ENCODE measurements at regions not wholly inside any gene's neighbourhood (a gene's known extent, or its start where the extent isn't known, plus 50 kb on each side); places are given as distances from the start of the nearest gene placed in this dataset.
A peak's percentile ranks its signal among the peaks of the same experiment; 100 is the strongest.

DNA sequence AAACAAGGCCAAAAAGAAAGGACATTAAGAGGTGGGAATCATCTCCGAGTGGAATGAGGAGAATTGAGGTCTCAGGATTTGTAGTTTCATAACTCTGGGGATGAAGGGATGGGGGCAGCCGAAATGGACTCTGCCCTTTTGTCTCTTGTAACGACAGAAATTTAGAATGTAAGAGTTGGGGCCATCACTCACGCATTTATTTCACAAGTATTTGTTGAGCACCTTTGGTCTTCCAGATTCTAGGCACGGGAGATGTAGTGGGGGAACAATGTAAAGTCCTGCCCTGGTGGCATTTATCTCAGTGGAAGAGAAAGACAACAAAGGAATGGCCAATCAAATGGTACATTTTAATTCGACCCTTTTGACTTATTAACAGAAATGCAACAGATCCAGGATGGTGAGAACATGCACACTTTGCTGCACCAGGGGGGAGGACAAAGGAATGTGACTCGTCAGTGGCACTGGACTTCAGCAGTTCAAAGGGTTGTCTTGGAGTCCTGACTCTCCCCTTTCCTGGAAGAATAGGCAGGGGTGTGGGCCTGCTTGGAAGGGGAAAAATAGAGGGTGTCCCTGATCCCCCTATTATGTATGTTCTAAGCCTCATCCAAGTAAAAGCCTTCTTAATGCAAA is 102.0 kb downstream of the TMEM30B start:
- no peaks in the 10 kb centered on the region for H3K9me3 ChIP-seq (ENCODE audit: control insufficient read depth, low read length)
- Mint-ChIP-seq H3K27me3 (ENCODE audit: insufficient read depth) (peaks cover 1% of the 10 kb centered on the region), H3K4me1 (peaks cover 12% of the 10 kb centered on the region), H3K9me3 (no peaks in the 10 kb centered on the region), H3K27ac (no peak overlapping the region), H3K36me3 (ENCODE audit: low read depth) (no peaks in the 10 kb centered on the region), H3K4me3 (no peak overlapping the region)
- H3K9ac ChIP-seq (ENCODE audit: extremely low read depth, low read length, poor library complexity, severe bottlenecking), result no peak overlapping the region
- no peaks in the 10 kb centered on the region for H3K36me3 ChIP-seq (ENCODE audit: control insufficient read depth, insufficient read depth, low read length)
- no peak for DNase-seq
- TF ChIP-seq, protein P1, sequence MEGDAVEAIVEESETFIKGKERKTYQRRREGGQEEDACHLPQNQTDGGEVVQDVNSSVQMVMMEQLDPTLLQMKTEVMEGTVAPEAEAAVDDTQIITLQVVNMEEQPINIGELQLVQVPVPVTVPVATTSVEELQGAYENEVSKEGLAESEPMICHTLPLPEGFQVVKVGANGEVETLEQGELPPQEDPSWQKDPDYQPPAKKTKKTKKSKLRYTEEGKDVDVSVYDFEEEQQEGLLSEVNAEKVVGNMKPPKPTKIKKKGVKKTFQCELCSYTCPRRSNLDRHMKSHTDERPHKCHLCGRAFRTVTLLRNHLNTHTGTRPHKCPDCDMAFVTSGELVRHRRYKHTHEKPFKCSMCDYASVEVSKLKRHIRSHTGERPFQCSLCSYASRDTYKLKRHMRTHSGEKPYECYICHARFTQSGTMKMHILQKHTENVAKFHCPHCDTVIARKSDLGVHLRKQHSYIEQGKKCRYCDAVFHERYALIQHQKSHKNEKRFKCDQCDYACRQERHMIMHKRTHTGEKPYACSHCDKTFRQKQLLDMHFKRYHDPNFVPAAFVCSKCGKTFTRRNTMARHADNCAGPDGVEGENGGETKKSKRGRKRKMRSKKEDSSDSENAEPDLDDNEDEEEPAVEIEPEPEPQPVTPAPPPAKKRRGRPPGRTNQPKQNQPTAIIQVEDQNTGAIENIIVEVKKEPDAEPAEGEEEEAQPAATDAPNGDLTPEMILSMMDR (conservative IDR thresholded peaks at IDR 0.05), result no peak
- no peak overlapping the region for H3K4me3 ChIP-seq (ENCODE audit: low read length)
- 83 to 86% methylated on average over 7 of the region's 7 CpGs for WGBS, 2 experiments (ENCODE audit: insufficient coverage in 1 of 2, insufficient read length in 1 of 2)
- no peaks in the 10 kb centered on the region for H3K27me3 ChIP-seq (ENCODE audit: control insufficient read depth, insufficient read depth, low read length, poor library complexity, severe bottlenecking)
- no peaks in the 10 kb centered on the region for H3K4me1 ChIP-seq (ENCODE audit: control insufficient read depth, insufficient read depth, low read length)
- H3K27ac ChIP-seq (ENCODE audit: low read depth, low read length), result no peak overlapping the region

DNA sequence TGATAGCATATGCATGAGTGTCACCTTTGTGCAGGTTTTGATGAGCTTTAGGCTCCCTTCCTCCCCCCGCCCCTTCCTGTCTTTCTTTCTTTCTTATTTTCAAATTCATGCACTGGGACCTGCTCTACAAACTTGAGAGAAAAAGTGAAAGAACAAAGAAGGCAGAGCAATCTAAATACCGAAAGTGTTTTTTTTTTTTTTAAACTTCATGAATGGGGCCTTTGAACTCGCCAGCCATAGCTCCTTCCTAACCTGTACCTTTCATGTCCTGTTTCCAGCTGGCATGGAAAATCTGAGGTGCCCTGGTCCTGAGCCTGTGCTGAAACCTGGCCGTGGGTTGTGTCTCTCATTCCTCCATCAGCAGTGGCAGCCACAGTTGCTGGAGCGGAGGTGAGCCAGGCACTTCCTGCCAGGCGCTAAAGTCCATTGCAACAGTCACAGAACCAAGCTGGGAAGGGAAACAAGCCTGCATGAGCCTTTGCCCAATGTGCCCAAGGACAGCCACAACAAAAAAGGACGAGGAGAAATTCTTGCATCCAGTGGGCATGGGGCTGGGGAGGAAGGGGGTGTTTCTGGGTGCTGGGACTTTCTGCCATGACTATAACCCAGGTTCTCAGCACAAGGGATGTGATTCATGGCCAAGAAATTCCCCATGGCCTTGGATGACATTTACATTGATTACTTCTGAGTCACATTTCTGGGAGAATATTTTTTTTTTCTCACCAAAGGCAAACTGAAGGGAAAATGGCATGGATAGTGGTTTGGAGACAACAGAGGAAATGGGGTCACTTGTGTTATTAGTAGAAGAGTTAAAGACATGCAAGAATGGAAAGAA is 102.7 kb downstream of the TMEM30B start:
- no peaks in the 10 kb centered on the region for H3K36me3 ChIP-seq (ENCODE audit: control insufficient read depth, insufficient read depth, low read length)
- H3K4me1 Mint-ChIP-seq, result peaks cover 12% of the 10 kb centered on the region
- peak overlapping the region; percentile 5 for H3K27ac Mint-ChIP-seq
- H3K9ac ChIP-seq (ENCODE audit: extremely low read depth, low read length, poor library complexity, severe bottlenecking), result no peak overlapping the region
- no peaks in the 10 kb centered on the region for H3K36me3 Mint-ChIP-seq (ENCODE audit: low read depth)
- peaks cover 1% of the 10 kb centered on the region for H3K27me3 Mint-ChIP-seq (ENCODE audit: insufficient read depth)
- peaks cover 4% of the 10 kb centered on the region for H3K9me3 Mint-ChIP-seq
- H3K4me3 ChIP-seq (ENCODE audit: low read length), result no peak overlapping the region
- no peaks in the 10 kb centered on the region for H3K4me1 ChIP-seq (ENCODE audit: control insufficient read depth, insufficient read depth, low read length)
- 91 to 94% methylated on average over 4 to 7 of the region's 7 CpGs for WGBS, 2 experiments (ENCODE audit: insufficient coverage in 1 of 2, insufficient read length in 1 of 2)
- DNase-seq, result peak; percentile 56
- peaks cover under 1% of the 10 kb centered on the region for H3K9me3 ChIP-seq (ENCODE audit: control insufficient read depth, low read length)
- TF ChIP-seq, protein P1 (conservative IDR thresholded peaks at IDR 0.05), result no peak
- H3K27ac ChIP-seq (ENCODE audit: low read depth, low read length), result no peak overlapping the region
- H3K27me3 ChIP-seq (ENCODE audit: control insufficient read depth, insufficient read depth, low read length, poor library complexity, severe bottlenecking), result no peaks in the 10 kb centered on the region
- H3K4me3 Mint-ChIP-seq, result no peak overlapping the region

DNA sequence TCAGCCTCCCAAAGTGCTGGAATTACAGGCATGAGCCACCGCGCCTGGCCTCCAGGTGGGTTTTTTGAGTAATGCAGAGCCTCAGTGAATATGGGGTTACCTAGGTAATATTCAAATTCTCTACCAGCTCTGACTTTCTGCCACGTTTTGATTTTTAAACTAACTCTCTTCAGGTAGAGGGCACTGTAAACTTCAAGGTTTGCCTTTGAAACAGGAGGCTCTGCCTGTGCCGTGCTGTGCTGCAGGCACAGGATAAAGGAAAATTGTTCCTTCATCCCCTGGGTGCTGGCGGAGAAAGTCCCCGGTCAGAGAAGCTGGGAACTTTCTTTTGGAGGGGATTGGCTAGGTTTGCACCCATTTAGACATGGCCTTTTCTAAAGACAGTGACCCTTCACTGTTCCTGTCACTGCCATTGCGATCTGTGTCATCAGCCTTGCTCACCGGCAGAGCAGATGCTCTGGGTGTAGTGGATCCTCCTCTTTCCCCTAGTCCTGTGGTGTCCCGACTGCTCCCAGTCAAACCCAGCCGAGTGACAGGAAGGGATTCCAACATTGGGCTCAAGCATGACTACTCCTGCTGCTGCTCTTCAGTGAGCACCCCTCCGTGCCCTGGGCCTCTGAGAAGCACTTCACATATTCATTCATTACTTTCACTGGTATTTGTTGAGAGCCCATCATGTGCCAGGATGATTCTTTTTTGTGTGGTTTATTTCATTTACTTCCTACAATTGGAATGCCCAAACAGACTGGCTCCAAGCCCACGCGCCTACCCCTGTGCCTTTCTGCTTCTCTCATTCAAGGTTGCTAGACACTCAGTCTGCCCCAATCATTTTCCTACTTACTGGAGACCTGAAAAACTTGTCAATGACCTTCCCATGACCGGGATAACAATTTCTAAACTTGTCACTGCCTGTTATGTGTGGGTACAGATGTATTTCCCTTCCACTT is 103.6 kb downstream of the TMEM30B start:
- no peak overlapping the region for H3K4me3 Mint-ChIP-seq
- peak overlapping the region; percentile 5 for H3K27ac Mint-ChIP-seq
- TF ChIP-seq, protein P1 (conservative IDR thresholded peaks at IDR 0.05), result peak; percentile 19

More for the DNA sequence above, 103.6 kb downstream of the TMEM30B start:
- H3K9ac ChIP-seq (ENCODE audit: extremely low read depth, low read length, poor library complexity, severe bottlenecking), result no peak overlapping the region
- Mint-ChIP-seq H3K36me3 (ENCODE audit: low read depth) (no peaks in the 10 kb centered on the region), H3K9me3 (peaks cover 12% of the 10 kb centered on the region), H3K4me1 (peaks cover 12% of the 10 kb centered on the region), H3K27me3 (ENCODE audit: insufficient read depth) (peaks cover 1% of the 10 kb centered on the region)
- 85 to 91% methylated on average over 6 to 14 of the region's 14 CpGs for WGBS, 2 experiments (ENCODE audit: insufficient coverage in 1 of 2, insufficient read length in 1 of 2)
- H3K27me3 ChIP-seq (ENCODE audit: control insufficient read depth, insufficient read depth, low read length, poor library complexity, severe bottlenecking), result no peaks in the 10 kb centered on the region
- H3K27ac ChIP-seq (ENCODE audit: low read depth, low read length), result no peak overlapping the region
- no peaks in the 10 kb centered on the region for H3K36me3 ChIP-seq (ENCODE audit: control insufficient read depth, insufficient read depth, low read length)
- H3K4me1 ChIP-seq (ENCODE audit: control insufficient read depth, insufficient read depth, low read length), result no peaks in the 10 kb centered on the region
- DNase-seq, result peak; percentile 58
- no peak overlapping the region for H3K4me3 ChIP-seq (ENCODE audit: low read length)
- H3K9me3 ChIP-seq (ENCODE audit: control insufficient read depth, low read length), result peaks cover 5% of the 10 kb centered on the region
